ENCODE measurements at regions not wholly inside any gene's neighbourhood (a gene's known extent, or its start where the extent isn't known, plus 50 kb on each side); places are given as distances from the start of the nearest gene placed in this dataset.
"Not testable (repeated sequence)": the region's sequence is repeated elsewhere in the genome, so short reads cannot be mapped to it uniquely, and the experiment has no call there.

- no peak for DNase-seq (ENCODE audit: low spot score)
Measured at GRCh38 chr1:220942278-220942677, 63.0 kb downstream of the HLX start.

GRCh38 chr1:220942914-220943313, 63.7 kb downstream of the HLX start:
- not testable (repeated sequence) for DNase-seq (ENCODE audit: low spot score)

- DNase-seq (ENCODE audit: low spot score): no peak
Measured at GRCh38 chr1:220943319-220943996, 64.2 kb downstream of the HLX start.

GRCh38 chr1:220950576-220950975, 71.3 kb downstream of the HLX start:
- DNase-seq (ENCODE audit: low spot score): no peak

DNA sequence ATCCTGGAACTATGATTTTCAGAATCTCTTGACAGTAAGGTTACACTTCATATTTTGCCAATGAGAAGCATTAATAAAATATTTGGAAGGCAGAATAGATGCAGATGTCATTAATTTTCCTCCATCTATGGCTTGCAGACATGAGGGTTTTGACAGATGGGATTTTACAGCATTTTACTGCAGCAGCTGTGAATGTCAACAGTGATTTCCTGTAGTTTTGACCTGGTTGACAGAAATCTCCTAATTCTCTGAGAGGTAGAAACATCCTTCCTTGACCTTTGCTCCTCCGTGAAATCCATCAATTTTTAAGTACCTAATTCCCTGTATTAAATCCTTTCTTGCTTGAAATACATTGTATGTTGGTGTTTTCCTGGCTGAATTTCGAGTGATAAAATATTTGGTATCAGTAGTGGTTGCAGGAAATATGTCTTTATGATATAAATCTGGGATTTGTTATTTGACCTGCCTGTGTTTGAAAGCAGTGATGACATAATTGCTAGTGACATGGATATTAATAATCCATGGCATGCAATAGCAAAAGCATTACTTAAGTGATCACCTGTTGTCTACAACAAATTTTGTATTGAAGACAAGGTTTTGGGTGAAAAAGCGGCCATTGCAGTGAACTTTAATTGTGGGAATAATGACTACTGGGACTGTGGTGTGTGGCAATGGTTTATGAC, 73.9 kb downstream of the HLX start:
- DNase-seq (ENCODE audit: low spot score): no peak

GRCh38 chr1:220954321-220955075, 75.3 kb downstream of the HLX start:
- no peak for DNase-seq (ENCODE audit: low spot score)

GRCh38 chr1:220955116-220955515, 75.9 kb downstream of the HLX start:
- no peak for DNase-seq (ENCODE audit: low spot score)

DNA sequence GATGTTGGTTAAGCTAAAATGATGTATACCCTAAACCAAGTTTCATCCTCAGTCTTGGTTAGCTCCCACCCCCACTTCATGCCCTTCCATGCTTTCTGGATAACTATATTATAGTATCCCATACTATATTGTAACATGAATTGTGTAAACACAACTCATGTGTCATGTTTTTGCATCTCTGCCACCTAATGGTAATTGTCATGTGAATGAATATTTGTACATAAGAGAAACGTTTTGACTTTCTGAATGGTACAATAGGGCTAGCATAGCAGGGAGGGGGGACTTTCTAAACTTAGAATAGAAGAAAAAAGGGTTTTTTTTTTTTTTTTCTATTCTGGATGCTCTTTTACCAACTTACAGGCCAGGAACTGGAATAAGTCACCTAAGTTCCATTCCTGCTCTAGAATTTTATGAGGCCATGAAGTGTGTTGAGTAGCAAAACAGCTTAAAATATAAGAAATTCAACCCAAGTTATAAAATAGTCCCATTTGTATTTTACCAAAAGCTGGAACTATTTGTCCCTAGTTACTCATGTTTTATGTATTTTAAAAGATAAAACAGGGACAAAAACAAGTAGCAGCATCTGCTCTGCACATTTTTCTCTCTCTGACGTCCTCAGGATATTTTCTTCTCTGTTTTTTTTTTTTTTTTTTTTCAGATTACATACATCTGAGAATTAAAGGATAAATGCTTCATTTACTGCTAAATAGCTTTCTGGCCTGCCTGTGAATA, 77.4 kb downstream of the HLX start:
- no peak for DNase-seq (ENCODE audit: low spot score)

GRCh38 chr1:220957233-220957605, 78.0 kb downstream of the HLX start:
- no peak for DNase-seq (ENCODE audit: low spot score)

DNA sequence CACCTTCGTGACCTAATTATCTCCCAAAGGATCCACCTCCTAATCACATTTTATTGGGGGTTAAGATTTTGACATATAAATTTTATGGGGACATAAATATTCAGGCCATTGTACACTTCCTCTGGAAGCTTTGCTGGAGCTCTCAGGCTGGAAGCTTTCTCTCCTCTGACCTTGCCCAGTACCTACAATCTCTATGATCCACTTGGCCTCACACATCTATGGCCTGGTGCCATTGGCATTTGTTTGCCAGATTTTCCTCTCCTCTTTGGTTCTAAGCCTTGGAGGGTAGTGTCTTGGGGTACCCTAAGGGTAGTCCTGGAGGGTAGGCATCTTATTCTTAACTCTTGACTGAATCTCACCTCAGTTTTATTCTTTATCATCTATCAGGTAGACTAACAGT, 79.0 kb downstream of the HLX start:
- DNase-seq (ENCODE audit: low spot score): no peak

DNA sequence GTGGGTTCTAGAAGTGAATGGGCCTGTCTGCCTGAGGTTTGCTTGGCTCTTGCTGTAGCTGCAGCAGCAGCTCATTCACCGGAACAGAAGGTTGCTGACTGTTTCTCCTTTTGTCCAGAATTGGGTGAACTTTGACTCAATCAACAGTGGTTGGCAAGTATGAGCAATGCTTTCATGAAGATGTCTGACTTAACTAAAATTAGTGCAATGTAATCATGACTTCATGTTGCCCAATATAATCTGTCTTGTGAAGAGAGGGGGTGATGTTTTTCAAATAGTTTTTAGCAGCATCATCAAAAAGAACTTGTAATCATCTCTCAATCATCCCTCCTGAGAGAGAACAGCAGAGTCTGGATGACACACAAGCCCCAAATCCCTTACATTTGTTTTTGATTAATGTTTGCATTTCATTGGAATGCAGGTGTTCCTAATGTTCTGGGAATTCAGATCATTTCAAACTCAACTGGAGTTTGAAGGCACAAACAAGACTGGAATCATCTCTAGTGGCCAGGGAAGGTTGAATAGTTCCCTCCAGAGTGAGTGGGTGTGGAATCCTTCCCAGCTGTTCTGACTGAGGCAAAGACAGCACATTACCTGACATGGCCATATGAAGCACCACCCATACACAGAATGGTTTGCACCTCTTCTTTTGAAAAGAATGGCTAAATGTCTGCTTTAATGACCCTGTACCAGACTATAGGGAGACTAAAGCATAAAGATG, 82.9 kb downstream of the HLX start:
- no peak for DNase-seq (ENCODE audit: low spot score)

DNA sequence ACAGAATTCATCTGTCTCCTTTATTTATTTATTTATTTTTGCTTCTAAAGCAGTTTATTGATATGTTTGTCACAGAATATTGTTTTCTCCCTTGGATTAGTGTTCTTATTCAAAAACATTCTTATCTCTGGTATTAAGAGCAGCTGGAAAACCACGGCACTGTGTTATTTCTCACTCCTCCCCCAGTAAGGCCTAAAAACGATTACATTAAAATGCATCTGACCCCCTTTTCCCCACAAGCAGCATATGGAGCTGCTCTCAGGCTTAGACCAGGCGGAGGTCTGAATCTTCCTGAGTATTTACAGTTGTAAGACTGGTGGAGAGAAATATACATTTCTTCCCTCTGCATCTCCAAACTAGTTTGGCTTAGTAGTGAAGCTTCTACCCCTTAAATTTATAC, 86.8 kb downstream of the HLX start:
- DNase-seq (ENCODE audit: low spot score): no peak

- no peak for DNase-seq (ENCODE audit: low spot score)
Measured at GRCh38 chr1:220966473-220966872, 87.2 kb downstream of the HLX start.

- no peak for DNase-seq (ENCODE audit: low spot score)
Measured at GRCh38 chr1:220966881-220967611, 87.8 kb downstream of the HLX start.

- no peak for DNase-seq (ENCODE audit: low spot score)
Measured at GRCh38 chr1:220967911-220968310, 88.7 kb downstream of the HLX start.

- not testable (repeated sequence) for DNase-seq (ENCODE audit: low spot score)
Measured at GRCh38 chr1:220969281-220969680, 90.0 kb downstream of the HLX start.

GRCh38 chr1:220970311-220970710, 91.1 kb downstream of the HLX start:
- no peak for DNase-seq (ENCODE audit: low spot score)

- DNase-seq (ENCODE audit: low spot score): no peak
Measured at GRCh38 chr1:220971221-220971620, 92.0 kb downstream of the HLX start.

- no peak for DNase-seq (ENCODE audit: low spot score)
Measured at GRCh38 chr1:220974431-220974830, 95.2 kb downstream of the HLX start.

GRCh38 chr1:220976390-220976789, 97.1 kb downstream of the HLX start:
- no peak for DNase-seq (ENCODE audit: low spot score)

DNA sequence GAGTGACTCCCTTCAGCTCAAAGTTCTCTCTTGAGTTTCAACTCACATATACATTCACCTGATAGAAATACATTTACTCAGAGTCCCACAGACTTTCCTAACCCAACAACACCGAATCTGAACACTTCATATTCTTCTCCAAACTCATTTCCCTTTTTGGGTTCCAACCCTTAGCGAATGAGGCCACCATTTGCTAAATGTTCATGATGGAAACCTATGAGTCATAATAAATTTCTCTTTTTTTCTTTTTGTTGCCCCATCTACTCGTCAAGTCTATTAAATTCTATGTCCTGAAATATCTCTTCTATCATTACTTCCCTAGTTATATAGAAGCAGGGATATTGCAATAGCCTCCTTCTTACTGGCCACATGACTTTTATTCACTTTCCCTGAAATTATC, 100.1 kb downstream of the HLX start:
- no peak for DNase-seq (ENCODE audit: low spot score)

Data from globus pallidus (tissue), 1 donor.